SK-N-SH (cell line): ENCODE measurements at regions not wholly inside any gene's neighbourhood (a gene's known extent, or its start where the extent isn't known, plus 50 kb on each side); places are given as distances from the start of the nearest gene placed in this dataset.

Experiments
- CTCF ChIA-PET: fragments of 300-600, 350-600 bp; formaldehyde crosslinking; extraction: SDS; loops from one replicate; lab custom pipeline; 2021; lab: Yijun Ruan, JAX
- POLR2A ChIA-PET: fragments of 350-600 bp; sonication (Branson Sonifier 250); formaldehyde crosslinking; extraction: SDS; loops from one replicate; lab custom pipeline; 2020; ENCODE audit warnings: antibody characterized with exemption, inconsistent platforms; lab: Yijun Ruan, JAX
- DNase-seq: peaks from one replicate; pipeline ENCODE4 v3.0.0; 2012
- H2AFZ ChIP-seq: fragments of 200-600 bp; sonication (generic); 2 replicates; pipeline ENCODE4 v1.8.1; 2016; ENCODE audit warnings: antibody characterized with exemption, mild to moderate bottlenecking, low read depth
- H3F3A ChIP-seq: fragments of 200-600 bp; sonication (generic); replicated peaks from 2 replicates; pipeline ENCODE3; 2016; ENCODE audit warnings: antibody characterized with exemption, mild to moderate bottlenecking; ENCODE audit not compliant: insufficient read depth
- H3K27ac ChIP-seq, 2 experiments: fragments of 200-500 bp in 1 of 2; fragments of 200-600 bp in 1 of 2; sonication (Bioruptor generic) in 1 of 2; sonication (generic), shearing (Covaris generic) in 1 of 2; 2 replicates each; pipeline versions ENCODE4 v1.5.1 to v1.6.1; 2014 to 2016; ENCODE audit warnings: low read depth in 2 of 2, inconsistent platforms in 1 of 2, low read length in 1 of 2, mild to moderate bottlenecking in 1 of 2, mixed read lengths in 1 of 2
- H3K27me3 ChIP-seq: fragments of 200-600 bp; sonication (generic), shearing (Covaris generic); 2 replicates; pipeline ENCODE4 v1.6.1; 2016; ENCODE audit warnings: mixed run types; ENCODE audit not compliant: insufficient read depth
- H3K36me3 ChIP-seq, 2 experiments: fragments of 200-500 bp in 1 of 2; fragments of 200-600 bp in 1 of 2; sonication (Bioruptor generic) in 1 of 2; sonication (generic) in 1 of 2; replicated peaks in 1 of 2; 2 replicates each; pipeline versions ENCODE3 to v1.5.1; 2014 to 2016; ENCODE audit warnings: low read length in 1 of 2, mild to moderate bottlenecking in 1 of 2; ENCODE audit not compliant: insufficient read depth in 2 of 2, control insufficient read depth in 1 of 2
- H3K4me1 ChIP-seq, 2 experiments: fragments of 200-500 bp in 1 of 2; fragments of 200-600 bp in 1 of 2; sonication (Bioruptor generic) in 1 of 2; sonication (generic), shearing (Covaris generic) in 1 of 2; 2 replicates each; pipeline versions ENCODE4 v1.5.1 to v1.6.1; 2014 to 2016; ENCODE audit warnings: low read depth in 1 of 2, low read length in 1 of 2, mixed run types in 1 of 2; ENCODE audit not compliant: insufficient read depth in 2 of 2, control insufficient read depth in 1 of 2
- H3K4me2 ChIP-seq: fragments of 200-600 bp; sonication (generic), shearing (Covaris generic); 2 replicates; pipeline ENCODE4 v1.6.1; 2017; ENCODE audit warnings: mixed run types
- H3K4me3 ChIP-seq, 2 experiments: fragments of 200-500 bp in 1 of 2; fragments of 200-600 bp in 1 of 2; sonication (Bioruptor generic) in 1 of 2; sonication (generic), shearing (Covaris generic) in 1 of 2; 2 replicates each; pipeline versions ENCODE4 v1.5.1 to v1.8.1; 2014 to 2016; ENCODE audit warnings: low read depth in 2 of 2, inconsistent platforms in 1 of 2, low read length in 1 of 2, mild to moderate bottlenecking in 1 of 2, mixed read lengths in 1 of 2, moderate library complexity in 1 of 2
- H3K79me2 ChIP-seq: fragments of 200-600 bp; sonication (generic); 2 replicates; pipeline ENCODE4 v1.8.1; 2017; ENCODE audit warnings: mild to moderate bottlenecking; ENCODE audit not compliant: insufficient read depth
- H3K9ac ChIP-seq: fragments of 200-600 bp; sonication (generic); 2 replicates; pipeline ENCODE4 v1.6.1; 2017; ENCODE audit warnings: mixed run types
- H3K9me2 ChIP-seq: fragments of 200-600 bp; sonication (generic); 2 replicates; pipeline ENCODE4 v1.6.1; 2017; ENCODE audit warnings: mixed run types
- H3K9me3 ChIP-seq: fragments of 200-600 bp; sonication (generic); 2 replicates; pipeline ENCODE4 v1.6.1; 2017; ENCODE audit warnings: mixed run types, mild to moderate bottlenecking, moderate library complexity
- H4K20me1 ChIP-seq: fragments of 200-600 bp; sonication (generic); 2 replicates; pipeline ENCODE4 v1.6.1; 2017; ENCODE audit warnings: mild to moderate bottlenecking, mixed run types; ENCODE audit not compliant: insufficient read depth
- CHD2 ChIP-seq: fragments of 150-350 bp; IDR thresholded peaks from 2 replicates; pipeline ENCODE4 v1.6.1; 2018; ENCODE audit warnings: low read length; ENCODE audit not compliant: partially characterized antibody
- EP300 ChIP-seq, 2 experiments: IDR thresholded peaks; 2 replicates each; pipeline versions ENCODE4 v1.4.0 to v1.6.1; 2012; ENCODE audit warnings: borderline replicate concordance in 1 of 2, low read depth in 1 of 2, low read length in 1 of 2
- FOXJ3 ChIP-seq: sonication (generic); formaldehyde crosslinking; IDR thresholded peaks from 2 replicates; pipeline ENCODE4 v1.5.1; 2020; ENCODE audit warnings: mild to moderate bottlenecking, missing genetic modification reagents
- FOXM1 ChIP-seq: IDR thresholded peaks from 2 replicates; pipeline ENCODE4 v1.4.0; 2012; ENCODE audit warnings: low read depth, mild to moderate bottlenecking
- GABPA ChIP-seq: IDR thresholded peaks from 2 replicates; pipeline ENCODE4 v1.4.0; 2012; ENCODE audit warnings: low read depth, mild to moderate bottlenecking
- GATA2 ChIP-seq: sonication (generic); formaldehyde crosslinking; IDR thresholded peaks from 2 replicates; pipeline ENCODE4 v1.5.0; 2020; ENCODE audit warnings: mild to moderate bottlenecking, missing genetic modification reagents
- NFIC ChIP-seq: IDR thresholded peaks from 2 replicates; pipeline ENCODE4 v1.4.0; 2012; ENCODE audit warnings: borderline replicate concordance
- POLR2AphosphoS5 ChIP-seq: IDR thresholded peaks from 2 replicates; pipeline ENCODE4 v1.6.1; 2012; ENCODE audit warnings: low read depth, low read length
- RCOR1 ChIP-seq: fragments of 150-350 bp; IDR thresholded peaks from 2 replicates; pipeline ENCODE4 v1.6.1; 2017; ENCODE audit warnings: antibody characterized with exemption, low read length
- RFX5 ChIP-seq: IDR thresholded peaks from 2 replicates; pipeline ENCODE4 v1.6.1; 2012; ENCODE audit warnings: mild to moderate bottlenecking, improper control_type of control experiment, low read length
- RXRA ChIP-seq: IDR thresholded peaks from 2 replicates; pipeline ENCODE4 v1.4.0; 2012; ENCODE audit warnings: low read depth, mild to moderate bottlenecking, borderline replicate concordance
- SMC3 ChIP-seq: IDR thresholded peaks from 2 replicates; pipeline ENCODE4 v1.6.1; 2012; ENCODE audit warnings: low read depth, low read length, improper control_type of control experiment
- TCF12 ChIP-seq: IDR thresholded peaks from 2 replicates; pipeline ENCODE4 v1.4.0; 2012
- TEAD4 ChIP-seq: IDR thresholded peaks from 2 replicates; pipeline ENCODE4 v1.4.0; 2012; ENCODE audit warnings: mild to moderate bottlenecking, borderline replicate concordance; ENCODE audit not compliant: insufficient read depth
- WGBS: methylation state at CpG from one replicate; pipeline ENCODE4 v1.1.6; 2017; ENCODE audit warnings: low lambda C conversion rate; 5-methylcytosine and 5-hydroxymethylcytosine counted together
- TF ChIP-seq, protein P1 (sequence below): IDR thresholded peaks from 2 replicates; pipeline ENCODE4 v1.4.0; 2012; ENCODE audit warnings: low read depth, borderline replicate concordance
- TF ChIP-seq, protein P2 (sequence below): IDR thresholded peaks from 2 replicates; pipeline ENCODE4; 2012
- TF ChIP-seq, protein P3 (sequence below): IDR thresholded peaks from 2 replicates; pipeline ENCODE4 v1.4.0; 2012; ENCODE audit warnings: low read depth
- TF ChIP-seq, protein P4 (sequence below): IDR thresholded peaks from 2 replicates; pipeline ENCODE4 v1.6.1; 2012; ENCODE audit warnings: mild to moderate bottlenecking, low read depth, low read length, moderate library complexity
- TF ChIP-seq, protein P5 (sequence below): fragments of 150-350 bp; IDR thresholded peaks from 2 replicates; pipeline ENCODE4 v1.6.1; 2017; ENCODE audit warnings: antibody characterized with exemption, low read length, low read depth, borderline replicate concordance

DNA sequence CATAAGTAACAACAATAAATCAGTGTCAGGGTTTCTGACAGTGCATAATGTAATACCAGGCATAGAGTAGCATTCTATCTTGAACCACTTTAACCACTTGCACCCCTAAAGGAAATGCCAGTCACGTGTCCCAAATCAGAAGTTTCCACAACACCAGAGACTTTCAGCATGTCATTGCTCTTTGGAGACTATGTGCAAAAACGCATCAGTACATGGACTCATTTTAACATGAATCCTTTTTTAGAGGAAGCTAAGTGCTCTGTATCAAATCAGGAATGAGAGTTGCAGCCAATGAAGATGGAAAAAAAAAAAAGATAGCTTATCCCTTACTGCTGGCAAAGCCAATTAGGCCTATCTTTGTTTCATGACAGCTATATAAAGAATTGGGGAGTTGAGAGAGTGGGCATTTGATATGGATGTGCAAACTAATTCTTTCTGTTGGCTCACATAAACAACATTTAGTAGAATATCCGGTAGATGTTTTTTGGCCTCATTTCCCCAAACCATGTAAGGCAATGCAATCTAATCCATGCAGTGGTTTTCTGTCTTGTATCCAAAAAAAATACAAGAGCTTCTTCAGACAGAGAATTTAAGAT is 353.1 kb downstream of the IRS1 start:
- peak overlapping the region in 1 of 2 experiments; percentile 61; a peak in 2 of 4 replicates for H3K27ac ChIP-seq
- CTCF ChIA-PET: interaction anchor here (0.7 to 1.9 kb wide), 3 partner anchors 13 to 357 kb away, joined by 3 to 6 read pairs (median 3); no protein-coding TSS in a partner anchor

DNA sequence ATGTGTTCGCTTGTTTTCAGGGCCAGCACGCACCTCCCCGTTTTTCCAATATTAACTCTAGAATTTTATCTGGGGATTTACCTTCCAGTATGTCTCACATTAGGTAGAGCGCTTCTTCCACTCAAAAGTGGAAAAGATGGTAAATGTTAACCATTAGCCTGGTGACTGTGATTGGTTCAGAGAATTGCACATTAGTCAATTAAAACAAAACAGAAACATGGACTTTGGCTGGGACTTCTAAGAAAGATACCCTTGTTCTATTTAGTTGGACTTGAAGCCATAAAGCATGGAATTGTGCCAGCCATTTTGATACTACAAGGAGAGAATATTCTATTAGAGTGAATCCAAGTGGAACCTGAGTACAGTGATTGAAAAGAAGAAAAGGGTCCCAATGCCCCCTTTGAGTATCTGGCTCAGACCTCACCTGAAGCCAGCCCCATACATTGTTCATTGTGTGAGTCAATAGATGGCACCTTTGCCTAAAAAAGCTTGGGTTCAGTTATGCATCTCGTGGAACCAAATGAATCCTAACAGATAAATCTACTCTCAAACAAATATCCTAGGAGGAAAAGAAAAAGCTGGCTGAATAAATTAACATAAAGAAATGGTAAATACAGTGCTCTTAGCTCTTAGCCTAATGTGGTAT is 354.3 kb downstream of the IRS1 start:
- no peaks in the 10 kb centered on the region for H4K20me1 ChIP-seq
- H3K27ac ChIP-seq: peak overlapping the region in 1 of 2 experiments; percentile 61; a peak in 1 of 4 replicates
- H3K4me3 ChIP-seq: no peak overlapping the region
- POLR2A ChIA-PET: no interaction called here
- H3K79me2 ChIP-seq: no peaks in the 10 kb centered on the region
- DNase-seq: no peak
- 58% methylated on average over 5 of the region's 5 CpGs for WGBS
- CTCF ChIA-PET: interaction anchor here (0.9 to 1.9 kb wide), 2 partner anchors 12 to 358 kb away, joined by 3 to 6 read pairs; no protein-coding TSS in a partner anchor
- H3K4me1 ChIP-seq: peaks cover 0 to 24% of the 10 kb centered on the region in 2 experiments; a peak in 1 of 4 replicates
- no peak overlapping the region for H3K9ac ChIP-seq
- H3K9me2 ChIP-seq: no peaks in the 10 kb centered on the region
- no peaks in the 10 kb centered on the region; the same call in 1 of the 2 replicates for H3K9me3 ChIP-seq
- peaks cover 24% of the 10 kb centered on the region for H3F3A ChIP-seq
- H3K36me3 ChIP-seq: no peaks in the 10 kb centered on the region
- H3K27me3 ChIP-seq: no peaks in the 10 kb centered on the region
- no peak overlapping the region for H3K4me2 ChIP-seq
- H2AFZ ChIP-seq: no peak overlapping the region
- TF ChIP-seq GABPA (no peak), CHD2 (no peak), FOXJ3 (CRISPR knock-in tag) (no peak), RFX5 (no peak), POLR2AphosphoS5 (no peak), RCOR1 (no peak), SMC3 (no peak), RXRA (no peak)
- TF ChIP-seq, protein P1, sequence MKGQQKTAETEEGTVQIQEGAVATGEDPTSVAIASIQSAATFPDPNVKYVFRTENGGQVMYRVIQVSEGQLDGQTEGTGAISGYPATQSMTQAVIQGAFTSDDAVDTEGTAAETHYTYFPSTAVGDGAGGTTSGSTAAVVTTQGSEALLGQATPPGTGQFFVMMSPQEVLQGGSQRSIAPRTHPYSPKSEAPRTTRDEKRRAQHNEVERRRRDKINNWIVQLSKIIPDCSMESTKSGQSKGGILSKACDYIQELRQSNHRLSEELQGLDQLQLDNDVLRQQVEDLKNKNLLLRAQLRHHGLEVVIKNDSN: no peak
- TF ChIP-seq, protein P2, sequence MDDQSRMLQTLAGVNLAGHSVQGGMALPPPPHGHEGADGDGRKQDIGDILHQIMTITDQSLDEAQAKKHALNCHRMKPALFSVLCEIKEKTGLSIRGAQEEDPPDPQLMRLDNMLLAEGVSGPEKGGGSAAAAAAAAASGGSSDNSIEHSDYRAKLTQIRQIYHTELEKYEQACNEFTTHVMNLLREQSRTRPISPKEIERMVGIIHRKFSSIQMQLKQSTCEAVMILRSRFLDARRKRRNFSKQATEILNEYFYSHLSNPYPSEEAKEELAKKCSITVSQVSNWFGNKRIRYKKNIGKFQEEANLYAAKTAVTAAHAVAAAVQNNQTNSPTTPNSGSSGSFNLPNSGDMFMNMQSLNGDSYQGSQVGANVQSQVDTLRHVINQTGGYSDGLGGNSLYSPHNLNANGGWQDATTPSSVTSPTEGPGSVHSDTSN: no peak
- TF ChIP-seq, protein P3, sequence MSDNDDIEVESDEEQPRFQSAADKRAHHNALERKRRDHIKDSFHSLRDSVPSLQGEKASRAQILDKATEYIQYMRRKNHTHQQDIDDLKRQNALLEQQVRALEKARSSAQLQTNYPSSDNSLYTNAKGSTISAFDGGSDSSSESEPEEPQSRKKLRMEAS: no peak
- TF ChIP-seq, protein P4, sequence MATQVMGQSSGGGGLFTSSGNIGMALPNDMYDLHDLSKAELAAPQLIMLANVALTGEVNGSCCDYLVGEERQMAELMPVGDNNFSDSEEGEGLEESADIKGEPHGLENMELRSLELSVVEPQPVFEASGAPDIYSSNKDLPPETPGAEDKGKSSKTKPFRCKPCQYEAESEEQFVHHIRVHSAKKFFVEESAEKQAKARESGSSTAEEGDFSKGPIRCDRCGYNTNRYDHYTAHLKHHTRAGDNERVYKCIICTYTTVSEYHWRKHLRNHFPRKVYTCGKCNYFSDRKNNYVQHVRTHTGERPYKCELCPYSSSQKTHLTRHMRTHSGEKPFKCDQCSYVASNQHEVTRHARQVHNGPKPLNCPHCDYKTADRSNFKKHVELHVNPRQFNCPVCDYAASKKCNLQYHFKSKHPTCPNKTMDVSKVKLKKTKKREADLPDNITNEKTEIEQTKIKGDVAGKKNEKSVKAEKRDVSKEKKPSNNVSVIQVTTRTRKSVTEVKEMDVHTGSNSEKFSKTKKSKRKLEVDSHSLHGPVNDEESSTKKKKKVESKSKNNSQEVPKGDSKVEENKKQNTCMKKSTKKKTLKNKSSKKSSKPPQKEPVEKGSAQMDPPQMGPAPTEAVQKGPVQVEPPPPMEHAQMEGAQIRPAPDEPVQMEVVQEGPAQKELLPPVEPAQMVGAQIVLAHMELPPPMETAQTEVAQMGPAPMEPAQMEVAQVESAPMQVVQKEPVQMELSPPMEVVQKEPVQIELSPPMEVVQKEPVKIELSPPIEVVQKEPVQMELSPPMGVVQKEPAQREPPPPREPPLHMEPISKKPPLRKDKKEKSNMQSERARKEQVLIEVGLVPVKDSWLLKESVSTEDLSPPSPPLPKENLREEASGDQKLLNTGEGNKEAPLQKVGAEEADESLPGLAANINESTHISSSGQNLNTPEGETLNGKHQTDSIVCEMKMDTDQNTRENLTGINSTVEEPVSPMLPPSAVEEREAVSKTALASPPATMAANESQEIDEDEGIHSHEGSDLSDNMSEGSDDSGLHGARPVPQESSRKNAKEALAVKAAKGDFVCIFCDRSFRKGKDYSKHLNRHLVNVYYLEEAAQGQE: no peak
- TF ChIP-seq, protein P5, sequence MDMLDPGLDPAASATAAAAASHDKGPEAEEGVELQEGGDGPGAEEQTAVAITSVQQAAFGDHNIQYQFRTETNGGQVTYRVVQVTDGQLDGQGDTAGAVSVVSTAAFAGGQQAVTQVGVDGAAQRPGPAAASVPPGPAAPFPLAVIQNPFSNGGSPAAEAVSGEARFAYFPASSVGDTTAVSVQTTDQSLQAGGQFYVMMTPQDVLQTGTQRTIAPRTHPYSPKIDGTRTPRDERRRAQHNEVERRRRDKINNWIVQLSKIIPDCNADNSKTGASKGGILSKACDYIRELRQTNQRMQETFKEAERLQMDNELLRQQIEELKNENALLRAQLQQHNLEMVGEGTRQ: no peak

More for the DNA sequence above, 353.1 kb downstream of the IRS1 start:
- Histone ChIP-seq H2AFZ (no peak overlapping the region), H3K4me1 (peaks cover 0 to 24% of the 10 kb centered on the region in 2 experiments; a peak in 1 of 4 replicates), H3K9me3 (no peaks in the 10 kb centered on the region; the same call in none of the 2 replicates), H3K79me2 (no peaks in the 10 kb centered on the region), H3K27me3 (no peaks in the 10 kb centered on the region), H3K36me3 (no peaks in the 10 kb centered on the region), H3F3A (peaks cover 25% of the 10 kb centered on the region), H3K4me2 (peak overlapping the region; percentile 16; the same call in 1 of the 2 replicates), H3K4me3 (no peak overlapping the region), H4K20me1 (no peaks in the 10 kb centered on the region), H3K9me2 (no peaks in the 10 kb centered on the region), H3K9ac (no peak overlapping the region)
- WGBS: 13% methylated on average over 3 of the region's 3 CpGs
- POLR2A ChIA-PET: no interaction called here
- TF ChIP-seq FOXM1: no peak
- TF ChIP-seq CHD2: no peak
- peak in 1 of 2 experiments; percentile 27; a peak in 1 of 4 replicates for TF ChIP-seq EP300 (IDR thresholded peaks at IDR 0.05; ENCODE audit: borderline replicate concordance in 1 of 2, low read depth in 1 of 2, low read length in 1 of 2)
- TF ChIP-seq, protein P2: peak; percentile 56
- 0 out of 2 replicates have a peak, but pooled peaks have one; percentile 16 for TF ChIP-seq TEAD4
- TF ChIP-seq TCF12: peak; percentile 12; the same call in 1 of the 2 replicates
- peak; percentile 7; the same call in 1 of the 2 replicates for TF ChIP-seq NFIC
- no peak for TF ChIP-seq GATA2 (CRISPR knock-in tag)
- no peak for DNase-seq
